SK-N-MC (cell line): ENCODE measurements at regions not wholly inside any gene's neighbourhood (a gene's known extent, or its start where the extent isn't known, plus 50 kb on each side); places are given as distances from the start of the nearest gene placed in this dataset.
"Not testable (repeated sequence)": the region's sequence is repeated elsewhere in the genome, so short reads cannot be mapped to it uniquely, and the experiment has no call there.

Experiments
- DNase-seq: peaks from one replicate; pipeline ENCODE4 v3.0.0-alpha.2; 2011; ENCODE audit warnings: low read depth, low spot score
- H3K27ac ChIP-seq: fragments of 200-600 bp; sonication (generic); 2 replicates; pipeline ENCODE4 v1.5.1; 2016; ENCODE audit warnings: mixed run types
- H3K36me3 ChIP-seq: fragments of 200-600 bp; sonication (generic); 2 replicates; pipeline ENCODE4 v1.6.1; 2017; ENCODE audit warnings: antibody characterized with exemption, low read length, mixed read lengths; ENCODE audit not compliant: insufficient read depth
- H3K4me3 ChIP-seq: fragments of 200-600 bp; sonication (generic); 2 replicates; pipeline ENCODE4 v1.5.1; 2016
- H3K9ac ChIP-seq: fragments of 200-600 bp; sonication (generic); 2 replicates; pipeline ENCODE4 v1.8.0; 2017; ENCODE audit warnings: mixed run types, mixed read lengths; ENCODE audit not compliant: insufficient read length
- H3K9me3 ChIP-seq: fragments of 200-600 bp; sonication (generic); 2 replicates; pipeline ENCODE4 v1.6.1; 2017; ENCODE audit warnings: low read depth, mild to moderate bottlenecking, antibody characterized with exemption, low read length, moderate library complexity, mixed read lengths
- EZH2 ChIP-seq: fragments of 200-600 bp; sonication (generic); IDR thresholded peaks from one replicate; pipeline ENCODE4 v1.6.1; 2017; ENCODE audit warnings: antibody characterized with exemption
- FOXP2 ChIP-seq: optimal IDR thresholded peaks from 2 replicates; pipeline ENCODE3; 2011; ENCODE audit warnings: mild to moderate bottlenecking, moderate library complexity; ENCODE audit not compliant: insufficient read depth; ENCODE audit errors: extremely low read length, control extremely low read depth
- POLR2AphosphoS5 ChIP-seq: IDR thresholded peaks from 2 replicates; pipeline ENCODE4 v1.6.1; 2012; ENCODE audit warnings: mild to moderate bottlenecking, low read depth, low read length, borderline replicate concordance

- no peaks in the 10 kb centered on the region for H3K9me3 ChIP-seq
- no peak overlapping the region for H3K4me3 ChIP-seq
- no peaks in the 10 kb centered on the region for H3K36me3 ChIP-seq
- no peak overlapping the region for H3K9ac ChIP-seq
- TF ChIP-seq EZH2: no peak
- TF ChIP-seq FOXP2: no peak
- no peak for TF ChIP-seq POLR2AphosphoS5
- DNase-seq: no peak
- no peak overlapping the region for H3K27ac ChIP-seq
These were observed 507.4 kb downstream of the ETNK1 start for GRCh38 chr12:23132357-23132756.

- TF ChIP-seq EZH2: no peak
- TF ChIP-seq FOXP2: no peak
- no peak for TF ChIP-seq POLR2AphosphoS5
- Histone ChIP-seq H3K27ac (no peak overlapping the region), H3K36me3 (no peaks in the 10 kb centered on the region), H3K4me3 (no peak overlapping the region), H3K9me3 (no peaks in the 10 kb centered on the region), H3K9ac (no peak overlapping the region)
- no peak for DNase-seq
These were observed 508.5 kb downstream of the ETNK1 start for GRCh38 chr12:23133471-23133870.

GRCh38 chr12:23139026-23139425 lies 514.1 kb downstream of the ETNK1 start:
- no peak for DNase-seq
- TF ChIP-seq EZH2 (no peak), FOXP2 (no peak), POLR2AphosphoS5 (no peak)

GRCh38 chr12:23140710-23141109 lies 515.7 kb downstream of the ETNK1 start:
- TF ChIP-seq FOXP2 (no peak), EZH2 (no peak)
- no peak overlapping the region for H3K9ac ChIP-seq
- no peak overlapping the region for H3K4me3 ChIP-seq
- no peaks in the 10 kb centered on the region for H3K9me3 ChIP-seq
- H3K27ac ChIP-seq: no peak overlapping the region
- H3K36me3 ChIP-seq: no peaks in the 10 kb centered on the region
- DNase-seq: no peak

More at GRCh38 chr12:23139026-23139425, 514.1 kb downstream of the ETNK1 start:
- Histone ChIP-seq H3K9me3 (no peaks in the 10 kb centered on the region), H3K4me3 (no peak overlapping the region), H3K9ac (no peak overlapping the region), H3K36me3 (no peaks in the 10 kb centered on the region), H3K27ac (no peak overlapping the region)

- H3K36me3 ChIP-seq: no peaks in the 10 kb centered on the region
- H3K27ac ChIP-seq: no peak overlapping the region
- H3K9me3 ChIP-seq: no peaks in the 10 kb centered on the region
- DNase-seq: no peak
- H3K9ac ChIP-seq: no peak overlapping the region
- TF ChIP-seq POLR2AphosphoS5: no peak
- TF ChIP-seq FOXP2: no peak
- no peak for TF ChIP-seq EZH2
- no peak overlapping the region for H3K4me3 ChIP-seq
These were observed 516.4 kb downstream of the ETNK1 start for GRCh38 chr12:23141335-23141734.

- not testable (repeated sequence) for H3K27ac ChIP-seq, H3K9me3 ChIP-seq, H3K36me3 ChIP-seq, H3K4me3 ChIP-seq, DNase-seq, H3K9ac ChIP-seq
These were observed 521.1 kb downstream of the ETNK1 start for GRCh38 chr12:23146070-23146469.

- TF ChIP-seq EZH2 (no peak), POLR2AphosphoS5 (no peak)
- no peaks in the 10 kb centered on the region for H3K36me3 ChIP-seq
- no peak overlapping the region for H3K9ac ChIP-seq
- no peak for DNase-seq
- H3K4me3 ChIP-seq: no peak overlapping the region
- no peak overlapping the region for H3K27ac ChIP-seq
- no peaks in the 10 kb centered on the region for H3K9me3 ChIP-seq
These were observed 543.5 kb downstream of the ETNK1 start for GRCh38 chr12:23168459-23168858.

GRCh38 chr12:23169012-23169695 lies 544.2 kb downstream of the ETNK1 start:
- Histone ChIP-seq H3K9me3 (no peaks in the 10 kb centered on the region), H3K4me3 (no peak overlapping the region), H3K36me3 (no peaks in the 10 kb centered on the region), H3K27ac (no peak overlapping the region), H3K9ac (no peak overlapping the region)
- no peak for TF ChIP-seq FOXP2
- TF ChIP-seq EZH2: no peak
- TF ChIP-seq POLR2AphosphoS5: no peak; the same call in 1 of the 2 replicates
- peak; percentile 12 for DNase-seq

GRCh38 chr12:23169696-23170013 lies 544.7 kb downstream of the ETNK1 start:
- Histone ChIP-seq H3K27ac (no peak overlapping the region), H3K9ac (no peak overlapping the region), H3K4me3 (no peak overlapping the region), H3K9me3 (no peaks in the 10 kb centered on the region), H3K36me3 (no peaks in the 10 kb centered on the region)
- no peak for TF ChIP-seq POLR2AphosphoS5
- TF ChIP-seq EZH2: no peak
- no peak for TF ChIP-seq FOXP2
- DNase-seq: no peak
